22Rv1 (cell line): ENCODE measurements at regions not wholly inside any gene's neighbourhood (a gene's known extent, or its start where the extent isn't known, plus 50 kb on each side); places are given as distances from the start of the nearest gene placed in this dataset.

Experiments used
- H3K27ac ChIP-seq: fragments of 450-650 bp; 2 replicates; pipeline ENCODE4 v1.5.1; 2017
- ZFX ChIP-seq: fragments of 450-650 bp; IDR thresholded peaks from 2 replicates; pipeline ENCODE4 v1.6.1; 2017; ENCODE audit warnings: antibody characterized with exemption, borderline replicate concordance
- TF ChIP-seq, protein P1 (sequence below): fragments of 450-650 bp; IDR thresholded peaks from 2 replicates; pipeline ENCODE4 v1.5.1; 2017; ENCODE audit warnings: mild to moderate bottlenecking

DNA sequence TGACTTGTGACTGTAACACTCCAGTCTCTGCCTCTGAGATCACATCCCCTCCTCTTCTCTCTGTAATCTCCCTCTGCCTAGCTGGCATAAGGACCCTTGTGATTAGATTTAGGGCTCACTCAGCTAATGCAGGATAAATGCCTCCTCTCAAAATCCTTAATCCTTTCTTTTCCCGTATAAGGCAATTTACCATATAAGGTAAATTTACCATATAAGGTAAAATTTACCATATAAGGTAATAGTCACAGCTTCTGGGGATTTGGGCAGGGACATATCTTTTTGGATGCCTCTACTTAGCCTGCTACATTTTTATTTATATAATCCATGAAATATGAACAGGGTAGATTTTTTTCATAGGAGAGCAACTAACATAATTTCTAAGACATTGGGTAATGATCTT lies 318.0 kb upstream of the PUM3 start:
- no peak overlapping the region for H3K27ac ChIP-seq
- no peak for TF ChIP-seq ZFX

DNA sequence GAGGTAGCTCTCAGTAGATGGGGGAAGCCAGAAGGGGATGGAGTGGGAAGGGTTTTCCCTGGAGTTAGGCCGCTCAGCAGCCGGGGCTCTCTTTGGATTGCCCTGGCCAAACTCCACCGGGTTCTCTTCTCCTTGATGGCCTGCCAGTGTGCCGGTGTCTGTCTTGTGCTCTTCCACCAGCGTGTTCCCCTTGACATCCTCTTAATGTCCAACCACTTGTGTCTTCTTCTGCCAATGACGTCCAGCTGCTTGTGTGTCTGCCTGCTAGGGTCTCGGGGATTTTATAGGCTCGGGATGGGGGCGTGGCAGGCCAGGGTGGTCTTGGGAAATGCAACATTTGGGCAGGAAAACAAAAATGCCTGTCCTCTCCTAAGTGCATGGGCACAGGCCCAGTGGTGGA lies 313.1 kb upstream of the PUM3 start:
- no peak overlapping the region for H3K27ac ChIP-seq
- TF ChIP-seq, protein P1, sequence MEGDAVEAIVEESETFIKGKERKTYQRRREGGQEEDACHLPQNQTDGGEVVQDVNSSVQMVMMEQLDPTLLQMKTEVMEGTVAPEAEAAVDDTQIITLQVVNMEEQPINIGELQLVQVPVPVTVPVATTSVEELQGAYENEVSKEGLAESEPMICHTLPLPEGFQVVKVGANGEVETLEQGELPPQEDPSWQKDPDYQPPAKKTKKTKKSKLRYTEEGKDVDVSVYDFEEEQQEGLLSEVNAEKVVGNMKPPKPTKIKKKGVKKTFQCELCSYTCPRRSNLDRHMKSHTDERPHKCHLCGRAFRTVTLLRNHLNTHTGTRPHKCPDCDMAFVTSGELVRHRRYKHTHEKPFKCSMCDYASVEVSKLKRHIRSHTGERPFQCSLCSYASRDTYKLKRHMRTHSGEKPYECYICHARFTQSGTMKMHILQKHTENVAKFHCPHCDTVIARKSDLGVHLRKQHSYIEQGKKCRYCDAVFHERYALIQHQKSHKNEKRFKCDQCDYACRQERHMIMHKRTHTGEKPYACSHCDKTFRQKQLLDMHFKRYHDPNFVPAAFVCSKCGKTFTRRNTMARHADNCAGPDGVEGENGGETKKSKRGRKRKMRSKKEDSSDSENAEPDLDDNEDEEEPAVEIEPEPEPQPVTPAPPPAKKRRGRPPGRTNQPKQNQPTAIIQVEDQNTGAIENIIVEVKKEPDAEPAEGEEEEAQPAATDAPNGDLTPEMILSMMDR, result no peak
- TF ChIP-seq ZFX, result no peak

DNA sequence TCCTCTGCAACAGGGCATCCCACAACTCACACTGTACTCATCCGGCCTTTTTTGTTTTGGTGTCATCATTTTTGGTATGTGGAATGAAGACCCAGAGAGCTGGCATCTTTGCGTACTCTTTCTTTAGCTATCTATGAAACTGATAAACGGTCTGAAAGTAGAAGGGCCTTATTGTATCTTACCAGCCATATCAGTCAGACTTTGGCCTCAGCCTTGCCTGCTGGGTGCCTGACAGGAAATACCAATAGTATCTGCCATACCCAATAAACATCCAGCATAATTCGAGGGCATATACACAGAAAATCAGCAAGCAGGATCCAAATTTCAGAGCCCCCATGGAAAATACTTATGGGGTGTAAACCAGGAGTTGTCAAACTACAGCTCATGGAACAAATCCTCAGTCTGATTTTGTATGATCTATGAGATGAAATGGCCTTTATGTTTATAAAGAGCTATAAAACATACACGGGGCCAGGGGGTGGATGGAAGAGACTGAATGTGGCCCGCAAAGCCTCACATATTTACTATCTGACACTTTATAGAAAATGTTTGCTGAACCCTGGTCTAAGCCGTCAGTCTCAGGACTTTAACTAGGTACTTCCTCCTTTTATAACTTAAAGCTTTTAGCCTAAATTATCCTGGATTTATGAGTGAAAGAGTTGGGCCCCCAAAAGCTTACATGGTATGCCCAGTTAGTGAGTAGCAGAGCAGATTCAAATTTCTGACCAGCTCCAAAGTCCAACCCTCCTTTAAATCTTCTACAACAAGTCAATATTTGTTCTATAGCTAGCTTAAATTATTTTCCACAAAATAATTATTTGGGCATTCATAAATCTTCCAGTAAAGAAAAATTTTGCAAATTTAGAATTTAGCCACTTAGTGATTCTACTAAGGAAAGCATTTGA lies 308.0 kb upstream of the PUM3 start:
- TF ChIP-seq ZFX, result no peak
- TF ChIP-seq, protein P1, result no peak
- no peak overlapping the region for H3K27ac ChIP-seq

DNA sequence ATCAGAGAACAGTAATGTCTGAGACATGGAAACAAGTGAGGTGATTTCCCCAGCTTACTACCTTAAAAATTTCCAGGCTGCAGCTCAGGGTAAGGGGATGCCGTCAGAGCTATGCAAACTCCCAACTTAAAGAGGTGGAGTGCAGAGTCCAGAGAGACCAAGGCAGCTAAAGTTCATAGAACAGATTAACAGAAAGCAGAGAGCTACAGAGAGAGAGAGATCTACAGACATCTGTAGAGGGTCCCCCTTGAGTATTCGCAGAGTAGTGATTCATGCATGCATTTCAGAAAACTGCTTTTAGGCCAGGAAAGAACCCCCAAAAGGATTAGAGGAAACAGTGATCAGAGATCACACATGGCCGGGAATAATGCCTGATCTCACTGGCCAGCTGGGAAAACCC lies 306.2 kb upstream of the PUM3 start:
- H3K27ac ChIP-seq, result no peak overlapping the region
- no peak for TF ChIP-seq ZFX
- TF ChIP-seq, protein P1, result no peak

DNA sequence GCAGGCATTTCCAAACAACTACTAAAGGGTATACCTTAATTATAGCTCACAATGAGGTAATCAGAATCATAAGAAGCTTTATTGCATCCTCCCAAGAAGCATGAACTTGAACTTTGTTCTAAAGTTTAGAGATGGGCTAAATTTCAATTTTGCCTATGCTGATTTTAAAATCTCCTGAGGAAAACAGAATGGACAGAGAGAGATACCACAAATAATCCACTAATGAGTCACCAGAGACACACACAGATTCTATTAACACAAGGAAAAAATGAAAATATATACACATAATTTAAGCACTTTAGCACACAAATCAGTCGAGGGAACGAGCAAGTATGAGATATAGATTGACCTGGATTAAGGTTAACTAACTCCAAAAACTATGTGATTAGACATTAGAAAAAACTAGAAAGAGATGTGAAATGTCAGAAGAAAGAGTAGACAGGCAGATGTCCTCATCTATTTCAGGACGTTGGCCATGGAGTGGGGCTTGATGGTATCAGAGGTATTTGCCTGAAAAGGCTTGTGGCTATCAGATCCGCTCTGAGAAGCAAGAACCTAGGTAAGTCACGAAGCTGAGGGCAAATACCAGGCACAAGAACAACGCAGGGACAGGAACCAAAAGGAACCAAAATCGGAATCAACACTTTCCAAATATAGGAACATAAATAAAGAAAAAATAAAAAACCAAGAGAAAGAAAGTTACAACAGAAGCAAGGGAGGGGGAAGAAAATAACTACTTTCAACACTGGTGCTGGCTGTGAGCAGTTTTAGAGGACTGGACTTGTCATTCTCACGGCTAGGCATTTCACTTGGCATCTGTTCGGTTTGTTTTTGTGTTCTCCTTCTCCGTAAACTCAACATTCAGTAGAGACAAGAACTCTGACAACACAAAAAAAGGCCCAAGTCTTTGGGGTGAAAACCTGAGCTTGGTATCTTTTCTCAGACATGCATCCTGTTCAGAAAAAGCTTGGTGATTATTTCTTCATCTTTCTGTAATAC lies 294.6 kb upstream of the PUM3 start:
- H3K27ac ChIP-seq, result no peak overlapping the region
- TF ChIP-seq, protein P1, result no peak
- TF ChIP-seq ZFX, result no peak

DNA sequence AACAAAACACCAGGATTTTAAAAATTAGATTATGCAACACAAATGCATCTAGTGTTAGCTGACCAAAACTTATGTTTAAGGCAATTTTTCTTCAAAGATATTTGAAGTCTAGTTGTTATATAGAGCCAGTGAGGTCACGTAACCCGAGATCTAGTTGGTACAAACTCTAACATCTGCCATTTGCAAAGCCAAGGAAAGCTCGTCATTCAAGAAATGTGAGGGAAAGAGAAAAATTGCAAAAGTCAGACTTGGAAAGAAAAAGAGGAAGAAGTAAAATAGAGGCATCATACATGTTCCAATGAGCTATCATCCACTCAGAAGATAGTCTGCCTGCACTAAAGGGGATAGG lies 293.4 kb upstream of the PUM3 start:
- no peak for TF ChIP-seq ZFX
- TF ChIP-seq, protein P1, result no peak
- no peak overlapping the region for H3K27ac ChIP-seq

DNA sequence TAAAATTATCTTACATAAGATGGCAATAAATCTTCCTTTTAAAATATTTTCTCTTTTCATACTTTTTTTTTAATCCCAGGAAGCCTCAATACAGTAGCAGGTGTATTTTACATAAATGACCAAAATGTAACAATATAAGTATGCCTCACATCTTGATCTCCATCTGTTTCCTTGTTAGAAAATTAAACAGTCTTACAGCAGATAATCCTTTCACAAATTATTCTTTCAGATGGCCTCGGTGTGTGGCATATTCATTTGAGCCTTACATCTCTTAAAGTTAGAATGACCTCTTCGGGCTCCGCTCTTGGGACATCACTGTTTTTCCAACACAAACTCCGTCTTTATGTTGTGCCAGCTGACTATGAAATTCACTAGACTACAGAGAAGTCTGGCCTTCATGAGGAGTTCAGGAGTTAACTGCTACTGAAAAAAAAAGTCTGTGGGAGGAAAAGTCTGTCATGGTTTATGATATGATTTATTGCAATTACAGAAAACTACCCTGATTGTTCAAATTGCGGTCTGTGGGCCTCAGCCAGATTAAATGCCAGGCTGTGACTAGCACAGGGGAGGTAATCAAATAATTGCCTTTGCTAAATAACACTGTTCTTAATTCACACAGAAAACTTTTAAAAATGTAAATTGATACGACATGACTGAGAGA lies 292.9 kb upstream of the PUM3 start:
- no peak overlapping the region for H3K27ac ChIP-seq
- no peak for TF ChIP-seq ZFX
- TF ChIP-seq, protein P1, result no peak
